Ovary (tissue), 7 donors: ENCODE measurements at regions not wholly inside any gene's neighbourhood (a gene's known extent, or its start where the extent isn't known, plus 50 kb on each side); places are given as distances from the start of the nearest gene placed in this dataset.

Experiments used
- DNase-seq, 5 donors: peaks; one replicate each; pipeline ENCODE4 v3.0.0-alpha.2; 2019 to 2020
- H3K27ac ChIP-seq, 2 donors: fragments of 200-600 bp; one replicate each; pipeline versions ENCODE4 v1.5.1 to v1.8.0; 2019 to 2022
- H3K27me3 ChIP-seq: fragments of 200-600 bp; one replicate; pipeline ENCODE4 v1.8.0; 2022
- H3K36me3 ChIP-seq: fragments of 200-600 bp; sonication (generic); one replicate; pipeline ENCODE4 v1.5.1; 2019
- H3K4me1 ChIP-seq: one replicate; pipeline ENCODE4 v1.8.1; 2013; ENCODE audit warnings: mild to moderate bottlenecking, moderate library complexity; ENCODE audit not compliant: insufficient read depth
- H3K4me3 ChIP-seq: fragments of 200-600 bp; sonication (generic); one replicate; pipeline ENCODE4 v1.5.1; 2017
- H3K9me3 ChIP-seq, 2 donors: fragments of 200-600 bp in 1 of 2; sonication (generic) in 1 of 2; one replicate each; pipeline versions ENCODE4 v1.5.1 to v1.8.1; 2013 to 2019; ENCODE audit warnings: mild to moderate bottlenecking in 1 of 2, moderate library complexity in 1 of 2
- EP300 ChIP-seq: sonication (generic); formaldehyde crosslinking; IDR thresholded peaks from one replicate; pipeline ENCODE4 v1.6.1; 2017; ENCODE audit warnings: antibody characterized with exemption
- POLR2A ChIP-seq: fragments of 450-650 bp; IDR thresholded peaks from one replicate; pipeline ENCODE4 v1.6.1; 2017; ENCODE audit warnings: antibody characterized with exemption, mild to moderate bottlenecking, moderate library complexity
- WGBS, 3 donors: extraction: QIAGEN DNeasy Blood & Tissue Kit in 1 of 3; methylation state at CpG; one replicate each; pipeline versions ENCODE4 v1.1.5 to v1.1.7; 2013 to 2017; 5-methylcytosine and 5-hydroxymethylcytosine counted together
- intact Hi-C, 4 donors: fragments of 100-400 bp; cut with DNase I; formaldehyde crosslinking; loops; one replicate each; pipeline versions ENCODE4 v1.11.0 to v1.15.1; 2022 to 2023
- TF ChIP-seq, protein P1 (sequence below), 3 donors: fragments of 450-650 bp in 2 of 3; fragments of 200-600 bp in 1 of 3; IDR thresholded peaks; one replicate each; pipeline versions ENCODE4 v1.5.1 to v1.8.0; 2016 to 2022; ENCODE audit warnings: antibody characterized with exemption in 3 of 3, mild to moderate bottlenecking in 1 of 3
- donor health status: DM: no; HTN: no; CAD: no; lungs with moderate emphysema.
- donor health status: DM: no; HTN: no; CAD: no.
- donor health status: Bipolar disorder and iron deficiency.
- donor health status: DM: no; HTN: no; CAD: no.
- donor health status: DM: yes; HTN: yes; CAD: no.

- Histone ChIP-seq H3K4me1 (no peaks in the 10 kb centered on the region), H3K4me3 (no peak overlapping the region), H3K27me3 (no peaks in the 10 kb centered on the region), H3K9me3 (no peaks in the 10 kb centered on the region), H3K27ac (no peak overlapping the region), H3K36me3 (no peaks in the 10 kb centered on the region)
- no peak for TF ChIP-seq EP300
- no peak for TF ChIP-seq POLR2A
- TF ChIP-seq, protein P1, sequence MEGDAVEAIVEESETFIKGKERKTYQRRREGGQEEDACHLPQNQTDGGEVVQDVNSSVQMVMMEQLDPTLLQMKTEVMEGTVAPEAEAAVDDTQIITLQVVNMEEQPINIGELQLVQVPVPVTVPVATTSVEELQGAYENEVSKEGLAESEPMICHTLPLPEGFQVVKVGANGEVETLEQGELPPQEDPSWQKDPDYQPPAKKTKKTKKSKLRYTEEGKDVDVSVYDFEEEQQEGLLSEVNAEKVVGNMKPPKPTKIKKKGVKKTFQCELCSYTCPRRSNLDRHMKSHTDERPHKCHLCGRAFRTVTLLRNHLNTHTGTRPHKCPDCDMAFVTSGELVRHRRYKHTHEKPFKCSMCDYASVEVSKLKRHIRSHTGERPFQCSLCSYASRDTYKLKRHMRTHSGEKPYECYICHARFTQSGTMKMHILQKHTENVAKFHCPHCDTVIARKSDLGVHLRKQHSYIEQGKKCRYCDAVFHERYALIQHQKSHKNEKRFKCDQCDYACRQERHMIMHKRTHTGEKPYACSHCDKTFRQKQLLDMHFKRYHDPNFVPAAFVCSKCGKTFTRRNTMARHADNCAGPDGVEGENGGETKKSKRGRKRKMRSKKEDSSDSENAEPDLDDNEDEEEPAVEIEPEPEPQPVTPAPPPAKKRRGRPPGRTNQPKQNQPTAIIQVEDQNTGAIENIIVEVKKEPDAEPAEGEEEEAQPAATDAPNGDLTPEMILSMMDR (IDR thresholded peaks at IDR 0.05) = no peak
- DNase-seq = no peak
- intact Hi-C loops = no loop called here
- 33 to 48% (median 37%) methylated on average over 6 of the region's 6 CpGs for WGBS, 3 donors
Observed at GRCh38 chr4:54368281-54369265, 139.5 kb downstream of the PDGFRA start.

DNA sequence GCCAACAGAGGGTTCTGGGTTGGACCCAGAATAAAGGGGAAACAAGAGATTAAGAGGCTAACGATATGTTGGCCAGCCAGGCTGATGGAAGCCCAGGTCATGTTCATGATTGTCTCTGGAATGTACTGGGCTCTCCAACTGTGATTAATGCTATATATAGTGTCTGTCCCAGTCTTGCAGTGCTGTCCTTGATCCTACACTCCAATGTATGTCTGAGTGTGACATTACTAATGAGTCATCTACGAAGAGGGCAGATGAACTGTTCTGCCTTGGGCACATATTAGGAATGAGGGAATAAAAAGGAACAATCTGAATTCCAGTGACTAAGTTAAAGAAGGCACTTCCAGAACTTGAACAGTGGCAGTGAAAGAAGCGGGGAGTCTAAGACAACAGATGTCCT is 142.1 kb downstream of the PDGFRA start:
- Histone ChIP-seq H3K4me3 (no peak overlapping the region), H3K27me3 (no peaks in the 10 kb centered on the region), H3K27ac (no peak overlapping the region), H3K4me1 (no peaks in the 10 kb centered on the region), H3K36me3 (no peaks in the 10 kb centered on the region), H3K9me3 (no peaks in the 10 kb centered on the region)
- WGBS, 3 donors = 73 to 83% (median 77%) methylated on average over 3 of the region's 3 CpGs
- DNase-seq = no peak
- intact Hi-C loops = no loop called here
- TF ChIP-seq EP300 (no peak), POLR2A (no peak)

- Histone ChIP-seq H3K27ac (no peak overlapping the region), H3K27me3 (no peaks in the 10 kb centered on the region), H3K9me3 (no peaks in the 10 kb centered on the region), H3K4me1 (no peaks in the 10 kb centered on the region), H3K36me3 (no peaks in the 10 kb centered on the region), H3K4me3 (no peak overlapping the region)
- TF ChIP-seq EP300 = no peak
- TF ChIP-seq, protein P1 (IDR thresholded peaks at IDR 0.05) = no peak
- no peak for TF ChIP-seq POLR2A
- DNase-seq = no peak
- intact Hi-C loops = no loop called here
- 88 to 95% (median 92%) methylated on average over 2 of the region's 2 CpGs for WGBS, 3 donors
Observed at GRCh38 chr4:54372951-54373350, 143.9 kb downstream of the PDGFRA start.

GRCh38 chr4:54373718-54374210 is 144.7 kb downstream of the PDGFRA start:
- TF ChIP-seq, protein P1 (IDR thresholded peaks at IDR 0.05) = no peak
- TF ChIP-seq EP300 (no peak), POLR2A (no peak)
- intact Hi-C loops = no loop called here
- H3K27ac ChIP-seq = no peak overlapping the region
- no peaks in the 10 kb centered on the region for H3K9me3 ChIP-seq
- no peaks in the 10 kb centered on the region for H3K4me1 ChIP-seq
- H3K36me3 ChIP-seq = no peaks in the 10 kb centered on the region
- no peak overlapping the region for H3K4me3 ChIP-seq
- no peak for DNase-seq
- no peaks in the 10 kb centered on the region for H3K27me3 ChIP-seq
- WGBS, 3 donors = 88 to 94% (median 92%) methylated on average over 4 of the region's 4 CpGs

- TF ChIP-seq, protein P1 (IDR thresholded peaks at IDR 0.05) = no peak
- no peak for TF ChIP-seq EP300
- intact Hi-C loops = no loop called here
- Histone ChIP-seq H3K4me1 (no peaks in the 10 kb centered on the region), H3K4me3 (no peak overlapping the region), H3K36me3 (no peaks in the 10 kb centered on the region), H3K9me3 (no peaks in the 10 kb centered on the region), H3K27me3 (no peaks in the 10 kb centered on the region), H3K27ac (no peak overlapping the region)
- WGBS, 3 donors = 95 to 100% (median 95%) methylated on average over 1 of the region's 1 CpG
- no peak for DNase-seq
Observed at GRCh38 chr4:54378461-54378860, 149.4 kb downstream of the PDGFRA start.
